GM12874 (cell line): ENCODE measurements at regions not wholly inside any gene's neighbourhood (a gene's known extent, or its start where the extent isn't known, plus 50 kb on each side); places are given as distances from the start of the nearest gene placed in this dataset.

Source experiments
- TF ChIP-seq, protein P1 (sequence below): IDR thresholded peaks from 2 replicates; pipeline ENCODE4 v1.5.1; 2011; ENCODE audit warnings: low read depth, mild to moderate bottlenecking, control low read depth, low read length, moderate library complexity; ENCODE audit not compliant: insufficient read depth

DNA sequence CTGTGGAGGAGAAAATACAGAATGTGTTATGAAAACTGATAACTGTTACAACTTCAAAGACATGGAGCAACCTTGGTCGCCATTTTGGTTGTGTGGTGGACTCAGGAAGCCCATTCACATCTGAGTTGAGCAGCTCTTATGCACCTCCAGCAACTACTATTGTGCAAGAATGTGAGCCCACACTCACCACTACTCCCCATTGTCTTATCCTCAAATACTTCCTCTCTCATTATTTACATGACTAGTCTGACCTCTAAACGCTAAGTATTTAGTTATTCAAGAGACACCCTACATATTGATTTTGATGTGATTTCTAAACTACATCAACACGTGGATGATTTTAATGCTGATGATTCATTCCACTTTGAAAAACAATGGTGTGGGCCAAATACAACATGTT, 516.6 kb upstream of the CLINT1 start:
- TF ChIP-seq, protein P1, sequence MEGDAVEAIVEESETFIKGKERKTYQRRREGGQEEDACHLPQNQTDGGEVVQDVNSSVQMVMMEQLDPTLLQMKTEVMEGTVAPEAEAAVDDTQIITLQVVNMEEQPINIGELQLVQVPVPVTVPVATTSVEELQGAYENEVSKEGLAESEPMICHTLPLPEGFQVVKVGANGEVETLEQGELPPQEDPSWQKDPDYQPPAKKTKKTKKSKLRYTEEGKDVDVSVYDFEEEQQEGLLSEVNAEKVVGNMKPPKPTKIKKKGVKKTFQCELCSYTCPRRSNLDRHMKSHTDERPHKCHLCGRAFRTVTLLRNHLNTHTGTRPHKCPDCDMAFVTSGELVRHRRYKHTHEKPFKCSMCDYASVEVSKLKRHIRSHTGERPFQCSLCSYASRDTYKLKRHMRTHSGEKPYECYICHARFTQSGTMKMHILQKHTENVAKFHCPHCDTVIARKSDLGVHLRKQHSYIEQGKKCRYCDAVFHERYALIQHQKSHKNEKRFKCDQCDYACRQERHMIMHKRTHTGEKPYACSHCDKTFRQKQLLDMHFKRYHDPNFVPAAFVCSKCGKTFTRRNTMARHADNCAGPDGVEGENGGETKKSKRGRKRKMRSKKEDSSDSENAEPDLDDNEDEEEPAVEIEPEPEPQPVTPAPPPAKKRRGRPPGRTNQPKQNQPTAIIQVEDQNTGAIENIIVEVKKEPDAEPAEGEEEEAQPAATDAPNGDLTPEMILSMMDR = no peak

DNA sequence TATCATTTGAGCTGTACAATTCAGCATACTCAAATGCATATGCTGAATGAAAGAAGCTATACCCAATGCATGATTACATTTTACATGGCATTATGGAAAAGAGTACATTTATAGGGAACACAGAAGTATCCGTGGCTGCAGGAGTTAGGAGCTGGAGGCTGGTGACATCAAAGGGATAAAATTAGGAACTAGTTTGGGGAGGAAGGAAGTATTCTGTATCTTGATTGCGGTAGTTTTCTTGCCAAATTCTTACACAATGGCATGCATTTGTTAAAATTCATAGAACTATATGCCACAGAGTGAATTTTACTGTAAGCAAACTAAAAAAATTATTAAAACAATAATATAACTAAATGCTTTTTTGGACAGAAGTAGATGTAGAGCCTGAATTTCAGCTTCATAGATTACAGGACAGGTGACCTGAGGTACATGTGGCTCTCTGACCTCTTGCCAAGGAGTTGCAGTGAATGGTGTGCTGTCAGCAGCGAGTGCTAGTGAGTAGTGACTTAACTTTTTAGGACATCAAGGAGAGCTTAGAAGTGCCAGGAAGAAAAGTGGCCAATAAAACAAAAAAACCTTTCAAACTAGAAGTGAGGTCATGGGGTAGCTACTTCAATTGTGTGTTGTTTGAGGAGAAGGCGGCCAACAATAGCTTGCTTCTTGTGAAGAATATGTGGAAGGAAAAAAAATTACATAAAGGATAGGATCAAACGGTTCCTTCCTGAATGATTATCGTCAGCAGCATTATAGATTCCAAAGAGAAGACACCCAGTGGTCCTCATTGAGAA, 514.9 kb upstream of the CLINT1 start:
- TF ChIP-seq, protein P1 = no peak

DNA sequence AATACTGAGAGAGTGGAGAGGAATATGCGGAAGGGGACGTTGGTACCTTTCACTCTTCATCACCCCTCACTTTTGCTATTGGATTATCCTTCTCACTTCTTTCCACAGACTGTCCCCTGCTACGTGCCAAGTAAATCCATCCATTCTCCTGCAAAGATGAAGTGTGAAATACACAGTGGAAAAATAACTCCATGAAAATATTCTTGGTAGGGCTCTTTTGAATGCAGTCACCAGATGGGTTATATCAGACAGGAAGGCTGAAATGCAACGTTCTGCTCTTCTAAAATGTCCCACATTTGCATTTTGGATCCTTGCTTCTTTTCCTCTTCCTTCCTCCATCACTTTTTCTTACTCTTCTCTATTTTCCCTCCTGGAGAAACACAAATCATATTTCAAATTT, 510.3 kb upstream of the CLINT1 start:
- TF ChIP-seq, protein P1 = no peak

DNA sequence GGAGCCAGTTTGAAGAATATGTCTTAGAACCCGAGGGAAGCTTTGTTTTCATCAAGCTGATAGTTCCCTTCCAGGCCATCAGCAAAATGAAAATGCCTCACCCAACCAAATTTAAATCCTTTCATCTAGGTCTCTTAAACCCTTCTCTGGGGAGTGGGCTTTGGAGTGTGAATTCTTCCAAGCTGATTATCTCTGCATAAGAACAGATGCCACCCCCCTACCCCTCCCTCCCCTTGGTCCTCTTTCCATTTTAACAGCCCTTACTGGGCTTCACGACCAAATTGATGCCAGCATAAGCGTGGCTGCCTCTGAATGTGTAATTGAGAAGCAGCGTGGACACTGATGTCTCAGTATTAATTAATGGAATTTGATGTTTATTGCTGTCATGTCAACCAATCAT, 509.7 kb upstream of the CLINT1 start:
- TF ChIP-seq, protein P1 = no peak

DNA sequence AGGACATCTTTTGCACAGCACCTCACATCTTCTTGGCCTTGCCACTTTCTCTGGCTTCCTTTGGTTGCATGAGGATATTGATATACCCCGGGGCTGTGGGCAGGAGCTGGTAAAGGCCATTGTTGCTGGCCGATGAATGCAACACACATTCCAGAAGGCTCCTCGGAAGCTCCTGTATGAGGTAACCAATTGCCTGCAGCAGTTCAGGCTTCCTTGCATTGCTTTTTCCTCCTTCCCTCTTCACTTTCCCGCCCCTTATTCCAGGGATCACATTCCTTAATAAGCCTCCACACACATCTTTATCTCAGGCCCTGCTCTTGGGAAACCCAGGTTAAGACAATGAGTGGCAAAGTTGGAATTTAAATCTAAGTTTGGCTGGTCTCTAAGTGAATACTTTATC, 505.4 kb upstream of the CLINT1 start:
- TF ChIP-seq, protein P1 = no peak

DNA sequence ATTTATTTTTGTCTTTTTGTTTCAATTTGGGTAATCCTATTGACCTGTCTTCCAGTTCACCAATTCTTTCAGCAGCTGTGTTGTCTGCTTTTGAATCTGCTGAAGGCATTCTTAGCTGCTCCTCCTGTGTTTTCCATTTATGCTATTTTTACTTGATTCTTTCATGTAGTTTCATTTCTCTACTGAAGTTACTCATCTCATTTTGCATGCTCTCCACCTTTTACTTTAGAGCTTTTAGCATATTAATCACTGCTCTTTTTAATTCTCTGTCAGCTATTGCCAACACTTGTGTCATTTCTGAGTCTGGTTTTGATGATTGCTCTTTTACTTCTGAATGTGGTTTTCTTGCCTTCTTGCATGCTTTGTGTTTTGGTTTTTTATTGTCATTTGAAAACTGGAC, 496.0 kb upstream of the CLINT1 start:
- TF ChIP-seq, protein P1 = no peak

DNA sequence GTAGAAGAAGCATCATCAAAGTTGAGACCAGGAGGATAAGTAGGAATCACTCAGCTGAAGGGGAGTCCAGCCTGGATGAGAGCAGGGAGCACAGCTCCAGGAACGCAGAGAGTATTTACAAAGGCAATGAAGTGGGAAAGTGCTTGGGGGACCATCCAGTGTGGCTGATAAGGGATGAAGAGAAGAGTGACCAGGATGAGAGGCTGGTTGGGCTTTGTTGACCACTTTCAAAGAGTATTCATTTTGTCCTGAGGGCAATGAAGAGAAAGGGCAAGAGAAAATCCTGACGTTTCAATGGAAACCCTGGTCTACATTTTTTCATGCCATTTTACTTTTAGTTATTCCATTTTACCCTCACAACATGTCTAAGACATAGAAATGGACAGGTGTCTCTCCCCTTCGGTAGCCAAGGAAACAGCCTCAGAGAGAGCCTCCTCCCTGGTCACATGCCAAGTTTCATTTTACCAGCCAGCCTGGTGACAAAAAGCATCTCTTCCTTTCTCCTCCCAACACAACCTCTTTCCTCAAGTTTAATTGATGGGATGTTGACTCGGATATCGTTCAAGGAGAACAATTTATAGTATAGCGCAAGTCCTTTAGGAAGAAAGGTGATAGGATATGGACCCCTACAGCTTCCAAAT, 492.7 kb upstream of the CLINT1 start:
- TF ChIP-seq, protein P1 = no peak
